ENCODE measurements at regions not wholly inside any gene's neighbourhood (a gene's known extent, or its start where the extent isn't known, plus 50 kb on each side); places are given as distances from the start of the nearest gene placed in this dataset.

DNA sequence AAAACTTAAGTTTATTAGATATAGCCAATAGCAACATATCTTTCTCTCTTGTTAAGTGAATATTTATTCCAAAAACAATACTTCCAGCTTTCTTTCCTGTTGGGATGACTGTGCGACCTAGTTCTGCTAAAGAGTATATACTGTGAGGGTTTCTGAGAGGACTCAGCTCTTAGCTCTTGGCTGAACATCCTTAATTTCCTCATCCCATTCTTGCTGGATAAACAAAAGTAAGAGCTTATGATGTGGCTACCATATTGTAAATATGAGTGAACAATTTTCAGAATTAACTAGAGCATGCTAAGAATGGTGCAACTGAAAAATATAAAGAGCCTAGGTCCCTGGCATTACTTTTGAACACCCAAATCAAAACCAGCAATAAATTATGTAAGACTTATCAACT, 279.5 kb upstream of the GNAI1 start:
- no peak for TF ChIP-seq CTCF (IDR thresholded peaks at IDR 0.05; ENCODE audit: insufficient read depth, low read depth, low read length, missing control alignments)
- no peak for DNase-seq (ENCODE audit: low read depth)
- no peak overlapping the region for H3K4me3 ChIP-seq (ENCODE audit: low read depth, low read length)

- DNase-seq (ENCODE audit: low read depth) = no peak
- no peak overlapping the region for H3K4me3 ChIP-seq (ENCODE audit: low read depth, low read length)
- no peak for TF ChIP-seq CTCF (IDR thresholded peaks at IDR 0.05; ENCODE audit: insufficient read depth, low read depth, low read length, missing control alignments)
Measured at GRCh38 chr7:79854621-79855020, 280.0 kb upstream of the GNAI1 start.

- H3K4me3 ChIP-seq (ENCODE audit: low read depth, low read length) = no peak overlapping the region
- no peak for TF ChIP-seq CTCF (IDR thresholded peaks at IDR 0.05; ENCODE audit: insufficient read depth, low read depth, low read length, missing control alignments)
- DNase-seq (ENCODE audit: low read depth) = no peak
Measured at GRCh38 chr7:79837915-79838314, 296.7 kb upstream of the GNAI1 start.

DNA sequence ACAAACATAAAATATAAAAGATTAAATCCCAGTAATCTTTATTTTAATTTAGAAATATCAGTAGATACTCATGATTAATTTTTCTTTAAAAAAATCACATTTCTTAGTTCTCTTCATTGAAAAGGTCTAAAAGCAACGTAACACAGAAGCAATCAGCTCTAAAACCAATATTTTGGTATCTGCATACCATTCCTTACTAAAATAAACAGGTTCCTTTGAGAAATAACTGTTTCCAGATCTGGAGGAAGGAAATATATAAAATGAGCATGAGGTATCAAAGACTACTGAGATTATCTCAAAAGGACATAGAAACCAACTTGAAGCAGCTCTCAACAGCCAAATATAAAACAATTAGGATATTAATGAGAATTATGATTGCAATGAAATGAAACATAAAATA, 301.0 kb upstream of the GNAI1 start:
- no peak for TF ChIP-seq CTCF (IDR thresholded peaks at IDR 0.05; ENCODE audit: insufficient read depth, low read depth, low read length, missing control alignments)
- no peak for DNase-seq (ENCODE audit: low read depth)
- H3K4me3 ChIP-seq (ENCODE audit: low read depth, low read length) = no peak overlapping the region

GRCh38 chr7:79828866-79829265, 305.8 kb upstream of the GNAI1 start:
- no peak overlapping the region for H3K4me3 ChIP-seq (ENCODE audit: low read depth, low read length)
- TF ChIP-seq CTCF (IDR thresholded peaks at IDR 0.05; ENCODE audit: insufficient read depth, low read depth, low read length, missing control alignments) = no peak
- no peak for DNase-seq (ENCODE audit: low read depth)

DNA sequence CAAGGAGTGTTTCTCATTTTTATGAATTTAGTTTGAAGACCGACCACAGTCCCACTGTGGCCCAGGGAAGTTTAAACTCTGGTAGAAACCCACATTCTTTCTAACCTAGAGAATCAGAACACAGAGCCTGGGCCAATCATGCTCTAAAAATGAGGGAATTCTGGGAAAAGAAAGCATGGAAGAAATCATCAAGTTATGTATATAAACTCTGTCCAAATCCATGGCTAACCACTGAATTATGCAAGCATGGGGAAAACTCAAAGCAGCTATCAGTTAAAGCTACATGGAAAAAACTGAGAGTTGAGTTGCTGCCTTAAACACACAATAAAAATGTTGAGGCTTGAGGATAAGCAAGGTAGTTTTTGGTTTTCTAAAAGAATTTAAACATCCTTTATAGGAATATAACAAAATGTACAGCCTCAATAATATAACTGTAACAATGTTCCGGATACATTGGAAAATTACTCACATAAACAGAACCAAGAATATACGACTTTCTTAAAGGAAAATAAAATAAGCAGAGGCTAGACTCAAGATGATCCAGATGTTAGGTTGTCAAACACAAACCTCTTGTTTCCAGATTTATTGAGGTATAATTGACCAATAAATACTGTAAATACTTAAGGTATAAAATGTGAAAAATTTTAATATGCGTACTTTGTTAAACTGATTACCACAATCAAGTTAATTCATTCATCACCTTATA, 311.2 kb upstream of the GNAI1 start:
- no peak overlapping the region for H3K4me3 ChIP-seq (ENCODE audit: low read depth, low read length)
- DNase-seq (ENCODE audit: low read depth) = no peak
- no peak for TF ChIP-seq CTCF (IDR thresholded peaks at IDR 0.05; ENCODE audit: insufficient read depth, low read depth, low read length, missing control alignments)

GRCh38 chr7:79822620-79823240, 311.9 kb upstream of the GNAI1 start:
- no peak overlapping the region for H3K4me3 ChIP-seq (ENCODE audit: low read depth, low read length)
- no peak for TF ChIP-seq CTCF (IDR thresholded peaks at IDR 0.05; ENCODE audit: insufficient read depth, low read depth, low read length, missing control alignments)
- no peak for DNase-seq (ENCODE audit: low read depth)

All from GM12865 (cell line).